Liver (tissue), 3 donors: ENCODE measurements at regions not wholly inside any gene's neighbourhood (a gene's known extent, or its start where the extent isn't known, plus 50 kb on each side); places are given as distances from the start of the nearest gene placed in this dataset.
A peak's percentile ranks its signal among the peaks of the same experiment; 100 is the strongest.

ENCODE experiments used
- CTCF ChIP-seq: fragments of 150-350 bp; IDR thresholded peaks from 2 replicates; pipeline ENCODE4 v1.5.1; 2017; ENCODE audit warnings: improper control_type of control experiment, low read depth, low read length; ENCODE audit not compliant: missing input control
- FOXA1 ChIP-seq: IDR thresholded peaks from 2 replicates; pipeline ENCODE4 v1.6.1; 2016; ENCODE audit warnings: antibody characterized with exemption
- GABPA ChIP-seq, 2 donors: IDR thresholded peaks in 1 of 2; conservative IDR thresholded peaks in 1 of 2; 2 replicates each; pipeline ENCODE4 v1.6.1; 2016; ENCODE audit warnings: antibody characterized with exemption in 2 of 2, mild to moderate bottlenecking in 1 of 2, moderate library complexity in 1 of 2
- JUND ChIP-seq, 2 donors: IDR thresholded peaks; 2 replicates each; pipeline ENCODE4 v1.6.1; 2016; ENCODE audit warnings: antibody characterized with exemption in 2 of 2
- RAD21 ChIP-seq, 2 donors: IDR thresholded peaks; 2 replicates each; pipeline ENCODE4 v1.6.1; 2016; ENCODE audit warnings: antibody characterized with exemption in 2 of 2, mild to moderate bottlenecking in 2 of 2
- REST ChIP-seq: IDR thresholded peaks from 2 replicates; pipeline ENCODE4 v1.6.1; 2016; ENCODE audit warnings: antibody characterized with exemption, mild to moderate bottlenecking
- SP1 ChIP-seq: IDR thresholded peaks from 2 replicates; pipeline ENCODE4 v1.6.1; 2018; ENCODE audit warnings: antibody characterized with exemption, mild to moderate bottlenecking
- TAF1 ChIP-seq: conservative IDR thresholded peaks from 2 replicates; pipeline ENCODE4 v1.6.1; 2016; ENCODE audit warnings: antibody characterized with exemption, mild to moderate bottlenecking
- YY1 ChIP-seq: IDR thresholded peaks from 2 replicates; pipeline ENCODE4 v1.6.1; 2016; ENCODE audit warnings: antibody characterized with exemption, mild to moderate bottlenecking
- ZBTB33 ChIP-seq: IDR thresholded peaks from 2 replicates; pipeline ENCODE4 v1.6.1; 2016; ENCODE audit warnings: antibody characterized with exemption
- donor health status: healthy.
- donor health status: healthy.

DNA sequence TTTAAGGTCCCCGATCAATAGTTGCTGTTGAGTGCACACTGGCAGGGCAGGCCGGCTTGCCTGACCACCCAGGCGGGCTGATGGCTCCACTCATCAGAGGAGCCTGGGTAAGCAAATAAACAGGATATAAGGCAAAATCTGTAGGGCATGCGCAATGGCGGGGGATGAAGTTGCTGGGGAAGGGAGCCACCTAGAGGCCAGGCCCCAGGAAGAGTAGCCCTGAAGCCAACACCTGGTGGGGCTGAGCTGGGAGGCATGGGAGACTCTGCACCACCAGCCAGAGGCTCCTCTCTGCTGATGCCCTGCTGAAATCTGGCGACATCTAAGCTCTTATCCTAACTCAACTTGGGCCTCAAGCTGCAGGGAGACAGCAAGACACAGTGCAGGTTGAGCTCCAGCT is 324.3 kb downstream of the ZNF536 start:
- no peak for TF ChIP-seq JUND (IDR thresholded peaks at IDR 0.05)
- no peak for TF ChIP-seq ZBTB33
- no peak for TF ChIP-seq REST
- TF ChIP-seq CTCF = peak; percentile 17
- TF ChIP-seq RAD21 (IDR thresholded peaks at IDR 0.05) = peak in 1 of 2 donors; percentile 41
- no peak for TF ChIP-seq YY1
- TF ChIP-seq SP1 = no peak
- no peak for TF ChIP-seq FOXA1
- no peak for TF ChIP-seq GABPA (IDR thresholded peaks at IDR 0.05 in 1 of 2, conservative IDR thresholded peaks at IDR 0.05 in 1 of 2)
- TF ChIP-seq TAF1 = no peak
